ENCODE measurements at regions not wholly inside any gene's neighbourhood (a gene's known extent, or its start where the extent isn't known, plus 50 kb on each side); places are given as distances from the start of the nearest gene placed in this dataset.

GRCh38 chr13:90089051-90089450 lies 1258.4 kb upstream of the MIR17HG start:
- no peak for TF ChIP-seq CTCF (IDR thresholded peaks at IDR 0.05)
- ATAC-seq (no peak), DNase-seq (no peak)
- no peaks in the 10 kb centered on the region for H3K36me3 Mint-ChIP-seq
- Histone ChIP-seq H3K4me1 (ENCODE audit: control insufficient read depth, insufficient read depth, low read length) (no peaks in the 10 kb centered on the region), H3K27me3 (ENCODE audit: control insufficient read depth, insufficient read depth, low read length) (no peaks in the 10 kb centered on the region), H3K27ac (ENCODE audit: low read length) (no peak overlapping the region), H3K9me3 (ENCODE audit: control insufficient read depth, insufficient read depth, low read length) (peaks cover 3% of the 10 kb centered on the region), H3K4me3 (ENCODE audit: low read length) (no peak overlapping the region), H3K36me3 (ENCODE audit: control insufficient read depth, insufficient read depth, low read length) (no peaks in the 10 kb centered on the region)
- no peaks in the 10 kb centered on the region for H3K27me3 Mint-ChIP-seq (ENCODE audit: low read depth in 2 of 2)
- no peaks in the 10 kb centered on the region for H3K4me1 Mint-ChIP-seq
- no peak overlapping the region for H3K4me3 Mint-ChIP-seq
- WGBS (ENCODE audit: insufficient coverage), result no CpG with 5 or more reads among the region's 3 CpGs
- no peak overlapping the region for H3K27ac Mint-ChIP-seq
- H3K9me3 Mint-ChIP-seq, result peaks cover 13 to 30% of the 10 kb centered on the region in 2 donors
- intact Hi-C loops (cut with micrococcal nuclease), result no loop called here

- Histone ChIP-seq H3K27ac (ENCODE audit: low read length) (no peak overlapping the region), H3K4me1 (ENCODE audit: control insufficient read depth, insufficient read depth, low read length) (no peaks in the 10 kb centered on the region), H3K27me3 (ENCODE audit: control insufficient read depth, insufficient read depth, low read length) (no peaks in the 10 kb centered on the region), H3K4me3 (ENCODE audit: low read length) (no peak overlapping the region), H3K9me3 (ENCODE audit: control insufficient read depth, insufficient read depth, low read length) (peaks cover 3% of the 10 kb centered on the region), H3K36me3 (ENCODE audit: control insufficient read depth, insufficient read depth, low read length) (no peaks in the 10 kb centered on the region)
- Mint-ChIP-seq H3K9me3 (peaks cover 13 to 34% of the 10 kb centered on the region in 2 donors), H3K27me3 (ENCODE audit: low read depth in 2 of 2) (no peaks in the 10 kb centered on the region), H3K36me3 (no peaks in the 10 kb centered on the region), H3K27ac (no peak overlapping the region), H3K4me1 (no peaks in the 10 kb centered on the region), H3K4me3 (no peak overlapping the region)
- intact Hi-C loops (cut with micrococcal nuclease), result no loop called here
- no peak for ATAC-seq
- no peak for TF ChIP-seq CTCF (IDR thresholded peaks at IDR 0.05)
- WGBS (ENCODE audit: insufficient coverage), result no CpG with 5 or more reads among the region's 4 CpGs
- no peak for DNase-seq
These were observed 1255.9 kb upstream of the MIR17HG start for GRCh38 chr13:90091611-90092010.

- TF ChIP-seq CTCF (IDR thresholded peaks at IDR 0.05), result no peak
- no peak overlapping the region for H3K27ac Mint-ChIP-seq
- WGBS (ENCODE audit: insufficient coverage), result no CpG with 5 or more reads among the region's 2 CpGs
- H3K4me1 Mint-ChIP-seq, result no peaks in the 10 kb centered on the region
- H3K4me3 ChIP-seq (ENCODE audit: low read length), result no peak overlapping the region
- ATAC-seq (no peak), DNase-seq (no peak)
- H3K27me3 ChIP-seq (ENCODE audit: control insufficient read depth, insufficient read depth, low read length), result no peaks in the 10 kb centered on the region
- no peak overlapping the region for H3K27ac ChIP-seq (ENCODE audit: low read length)
- H3K36me3 ChIP-seq (ENCODE audit: control insufficient read depth, insufficient read depth, low read length), result no peaks in the 10 kb centered on the region
- no peaks in the 10 kb centered on the region for H3K36me3 Mint-ChIP-seq
- H3K27me3 Mint-ChIP-seq (ENCODE audit: low read depth in 2 of 2), result no peaks in the 10 kb centered on the region
- no peak overlapping the region for H3K4me3 Mint-ChIP-seq
- intact Hi-C loops (cut with micrococcal nuclease), result no loop called here
- H3K9me3 Mint-ChIP-seq, result peaks cover 11 to 25% of the 10 kb centered on the region in 2 donors
- peaks cover 3% of the 10 kb centered on the region for H3K9me3 ChIP-seq (ENCODE audit: control insufficient read depth, insufficient read depth, low read length)
- no peaks in the 10 kb centered on the region for H3K4me1 ChIP-seq (ENCODE audit: control insufficient read depth, insufficient read depth, low read length)
These were observed 1253.1 kb upstream of the MIR17HG start for GRCh38 chr13:90094357-90094756.

- Mint-ChIP-seq H3K27me3 (ENCODE audit: low read depth in 2 of 2) (no peaks in the 10 kb centered on the region), H3K27ac (no peak overlapping the region), H3K4me1 (no peaks in the 10 kb centered on the region), H3K36me3 (peaks cover 6% of the 10 kb centered on the region), H3K4me3 (no peak overlapping the region), H3K9me3 (peaks cover 18 to 26% of the 10 kb centered on the region in 2 donors)
- Histone ChIP-seq H3K27ac (ENCODE audit: low read length) (no peak overlapping the region), H3K27me3 (ENCODE audit: control insufficient read depth, insufficient read depth, low read length) (no peaks in the 10 kb centered on the region), H3K9me3 (ENCODE audit: control insufficient read depth, insufficient read depth, low read length) (peaks cover 3% of the 10 kb centered on the region), H3K36me3 (ENCODE audit: control insufficient read depth, insufficient read depth, low read length) (no peaks in the 10 kb centered on the region), H3K4me3 (ENCODE audit: low read length) (no peak overlapping the region), H3K4me1 (ENCODE audit: control insufficient read depth, insufficient read depth, low read length) (no peaks in the 10 kb centered on the region)
- WGBS (ENCODE audit: insufficient coverage), result 92% methylated on average over 2 of the region's 4 CpGs
- TF ChIP-seq CTCF (IDR thresholded peaks at IDR 0.05), result no peak
- no peak for ATAC-seq
- intact Hi-C loops (cut with micrococcal nuclease), result no loop called here
- DNase-seq, result no peak
These were observed 1248.9 kb upstream of the MIR17HG start for GRCh38 chr13:90098577-90098976.
